ENCODE measurements at regions not wholly inside any gene's neighbourhood (a gene's known extent, or its start where the extent isn't known, plus 50 kb on each side); places are given as distances from the start of the nearest gene placed in this dataset.
A peak's percentile ranks its signal among the peaks of the same experiment; 100 is the strongest.

DNA sequence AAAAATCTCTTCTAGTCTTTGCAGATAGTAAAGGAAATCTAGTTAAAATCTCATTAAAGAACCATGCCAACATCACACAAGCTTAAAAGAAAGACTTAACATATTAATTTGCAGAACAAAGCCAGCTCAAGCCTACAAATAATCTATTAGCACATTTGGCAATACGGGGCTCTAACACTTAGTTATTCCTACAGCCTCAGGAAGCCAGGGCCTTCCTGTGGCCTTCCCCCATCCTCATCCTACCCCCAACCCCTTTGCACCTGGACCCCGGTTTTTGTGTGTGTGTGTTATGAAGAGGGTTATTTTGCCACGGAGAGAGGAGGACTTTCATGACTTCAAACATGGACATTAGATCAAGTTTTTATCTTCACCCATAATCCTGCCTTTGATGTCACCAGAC, 64.6 kb downstream of the FOXB2 start:
- DNase-seq (ENCODE audit: low read depth in 3 of 3, low spot score in 2 of 3), result no peak

DNA sequence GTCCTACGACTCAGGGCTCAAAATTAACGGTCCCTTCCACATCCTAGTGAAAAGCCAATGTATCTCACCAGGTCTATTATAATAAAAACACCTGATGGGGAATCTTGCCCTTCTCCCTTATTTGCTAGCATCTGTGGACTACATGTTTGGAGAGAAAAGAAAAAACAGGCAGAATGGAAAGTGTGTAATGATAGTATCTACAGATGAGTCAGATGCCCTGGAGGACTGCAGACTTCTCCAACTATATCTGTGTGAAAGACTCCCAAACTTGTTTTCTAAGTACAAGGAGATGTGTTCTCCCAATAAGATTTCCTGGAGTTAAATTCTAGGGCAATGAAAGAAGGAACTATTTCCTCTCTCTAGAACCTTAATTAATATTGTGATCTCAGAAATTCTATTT, 66.0 kb downstream of the FOXB2 start:
- DNase-seq (ENCODE audit: low read depth in 3 of 3, low spot score in 2 of 3), result no peak

- DNase-seq (ENCODE audit: low read depth in 3 of 3, low spot score in 2 of 3), result no peak
These were observed 68.1 kb downstream of the FOXB2 start for GRCh38 chr9:77087506-77087905.

- DNase-seq (ENCODE audit: low read depth in 3 of 3, low spot score in 2 of 3), result peak in 1 of 3 donors; percentile 12
These were observed 73.1 kb downstream of the FOXB2 start for GRCh38 chr9:77092536-77092935.

- no peak for DNase-seq (ENCODE audit: low read depth in 3 of 3, low spot score in 2 of 3)
These were observed 74.7 kb downstream of the FOXB2 start for GRCh38 chr9:77094150-77094549.

GRCh38 chr9:77097335-77097734, 77.9 kb downstream of the FOXB2 start:
- DNase-seq (ENCODE audit: low read depth in 3 of 3, low spot score in 2 of 3), result no peak

DNA sequence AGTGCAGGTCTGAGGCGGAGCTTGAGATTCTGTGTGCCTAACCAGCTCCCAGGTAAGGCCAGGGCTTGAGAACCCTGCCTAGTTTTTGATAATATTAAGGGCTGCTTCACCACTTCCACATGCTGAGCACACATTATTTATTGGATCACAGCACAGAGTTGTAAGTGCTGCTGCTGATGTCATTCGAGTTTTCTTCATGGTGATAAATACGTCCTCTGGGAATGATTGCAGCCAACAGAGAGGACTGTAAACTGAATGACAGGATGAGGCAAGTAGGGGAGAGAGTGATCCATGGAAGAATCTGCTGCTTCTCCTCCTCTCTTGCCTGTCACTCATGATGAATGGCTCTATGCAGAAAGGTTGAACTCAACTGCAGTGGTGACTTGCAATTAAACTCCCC, 77.9 kb upstream of the VPS13A start:
- DNase-seq (ENCODE audit: low read depth in 3 of 3, low spot score in 2 of 3), result peak in 1 of 3 donors; percentile 7

DNA sequence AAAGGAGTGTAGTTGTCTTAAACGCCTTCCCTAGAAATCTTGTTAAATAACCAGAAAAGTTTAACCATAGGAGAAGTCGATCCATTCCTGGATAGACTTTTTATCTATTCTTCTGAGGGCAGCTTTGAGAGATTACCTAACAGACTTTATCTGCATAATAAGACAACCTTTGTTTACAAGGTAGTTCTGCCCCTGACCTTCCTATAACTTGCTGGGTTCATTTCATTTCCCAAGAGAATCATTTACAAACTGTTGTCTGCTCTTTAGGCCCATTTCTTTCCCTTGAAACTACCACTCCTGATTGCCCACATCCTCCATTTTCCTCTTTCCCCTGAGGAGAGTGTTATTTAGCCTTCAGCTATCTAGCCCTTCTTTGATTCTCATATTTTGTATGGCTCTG, 65.9 kb upstream of the VPS13A start:
- DNase-seq (ENCODE audit: low read depth in 3 of 3, low spot score in 2 of 3), result no peak

DNA sequence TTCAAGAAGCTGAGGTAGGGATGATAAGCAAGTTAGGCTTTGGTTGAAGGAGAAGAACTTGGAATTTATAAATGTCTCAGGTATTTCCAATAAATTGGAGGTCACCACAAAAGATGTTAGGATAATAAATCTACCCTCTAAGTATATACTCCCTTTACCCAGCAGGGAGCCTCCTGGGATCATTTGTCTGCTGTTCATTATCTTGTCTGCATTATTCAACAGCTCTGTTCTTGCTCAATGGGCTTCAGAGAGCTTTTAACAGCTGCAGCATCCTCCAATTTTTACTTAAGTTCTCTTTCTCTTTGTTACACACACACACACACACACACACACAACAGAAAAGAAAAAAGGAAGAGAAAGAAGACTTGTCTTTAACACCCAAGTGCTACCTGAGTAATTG, 51.7 kb upstream of the VPS13A start:
- DNase-seq (ENCODE audit: low read depth in 3 of 3, low spot score in 2 of 3), result no peak

- DNase-seq (ENCODE audit: low read depth in 3 of 3, low spot score in 2 of 3), result no peak
These were observed 50.3 kb upstream of the VPS13A start for GRCh38 chr9:77127071-77127470.

Measured in right renal cortex interstitium (tissue), 3 donors.